ENCODE measurements at regions not wholly inside any gene's neighbourhood (a gene's known extent, or its start where the extent isn't known, plus 50 kb on each side); places are given as distances from the start of the nearest gene placed in this dataset.

GRCh38 chr5:82827651-82828050, 249.5 kb downstream of the TMEM167A start:
- Histone ChIP-seq H3K4me1 (ENCODE audit: control insufficient read depth, insufficient read depth, low read length) (no peaks in the 10 kb centered on the region), H3K9me3 (ENCODE audit: control insufficient read depth, insufficient read depth, low read length) (no peaks in the 10 kb centered on the region), H3K4me3 (ENCODE audit: low read length) (no peak overlapping the region), H3K36me3 (ENCODE audit: control insufficient read depth, insufficient read depth, low read length) (no peaks in the 10 kb centered on the region), H3K27me3 (ENCODE audit: control insufficient read depth, insufficient read depth, low read length) (no peaks in the 10 kb centered on the region), H3K27ac (ENCODE audit: low read length) (no peak overlapping the region)
- no peak for DNase-seq (ENCODE audit: low read depth, low spot score)
- no CpG with 5 or more reads among the region's 5 CpGs for WGBS (ENCODE audit: insufficient coverage, insufficient read length)

- Histone ChIP-seq H3K9me3 (ENCODE audit: control insufficient read depth, insufficient read depth, low read length) (no peaks in the 10 kb centered on the region), H3K4me3 (ENCODE audit: low read length) (no peak overlapping the region), H3K4me1 (ENCODE audit: control insufficient read depth, insufficient read depth, low read length) (no peaks in the 10 kb centered on the region), H3K27ac (ENCODE audit: low read length) (no peak overlapping the region), H3K36me3 (ENCODE audit: control insufficient read depth, insufficient read depth, low read length) (no peaks in the 10 kb centered on the region), H3K27me3 (ENCODE audit: control insufficient read depth, insufficient read depth, low read length) (no peaks in the 10 kb centered on the region)
- no CpG with 5 or more reads among the region's 4 CpGs for WGBS (ENCODE audit: insufficient coverage, insufficient read length)
- no peak for DNase-seq (ENCODE audit: low read depth, low spot score)
These were observed 254.6 kb downstream of the TMEM167A start for GRCh38 chr5:82822634-82822927.

GRCh38 chr5:82821846-82822633, 255.2 kb downstream of the TMEM167A start:
- no peak overlapping the region for H3K27ac ChIP-seq (ENCODE audit: low read length)
- H3K27me3 ChIP-seq (ENCODE audit: control insufficient read depth, insufficient read depth, low read length), result no peaks in the 10 kb centered on the region
- no peaks in the 10 kb centered on the region for H3K9me3 ChIP-seq (ENCODE audit: control insufficient read depth, insufficient read depth, low read length)
- no peaks in the 10 kb centered on the region for H3K4me1 ChIP-seq (ENCODE audit: control insufficient read depth, insufficient read depth, low read length)
- DNase-seq (ENCODE audit: low read depth, low spot score), result no peak
- WGBS (ENCODE audit: insufficient coverage, insufficient read length), result no CpG with 5 or more reads among the region's 3 CpGs
- no peaks in the 10 kb centered on the region for H3K36me3 ChIP-seq (ENCODE audit: control insufficient read depth, insufficient read depth, low read length)
- H3K4me3 ChIP-seq (ENCODE audit: low read length), result no peak overlapping the region

GRCh38 chr5:82820961-82821845, 256.0 kb downstream of the TMEM167A start:
- H3K36me3 ChIP-seq (ENCODE audit: control insufficient read depth, insufficient read depth, low read length), result no peaks in the 10 kb centered on the region
- H3K4me3 ChIP-seq (ENCODE audit: low read length), result no peak overlapping the region
- H3K4me1 ChIP-seq (ENCODE audit: control insufficient read depth, insufficient read depth, low read length), result no peaks in the 10 kb centered on the region
- no peak overlapping the region for H3K27ac ChIP-seq (ENCODE audit: low read length)
- H3K9me3 ChIP-seq (ENCODE audit: control insufficient read depth, insufficient read depth, low read length), result no peaks in the 10 kb centered on the region
- WGBS (ENCODE audit: insufficient coverage, insufficient read length), result no CpG with 5 or more reads among the region's 10 CpGs
- DNase-seq (ENCODE audit: low read depth, low spot score), result no peak
- no peaks in the 10 kb centered on the region for H3K27me3 ChIP-seq (ENCODE audit: control insufficient read depth, insufficient read depth, low read length)

- no peak overlapping the region for H3K27ac ChIP-seq (ENCODE audit: low read length)
- H3K4me1 ChIP-seq (ENCODE audit: control insufficient read depth, insufficient read depth, low read length), result no peaks in the 10 kb centered on the region
- no CpG with 5 or more reads among the region's 1 CpG for WGBS (ENCODE audit: insufficient coverage, insufficient read length)
- no peak for DNase-seq (ENCODE audit: low read depth, low spot score)
- H3K4me3 ChIP-seq (ENCODE audit: low read length), result no peak overlapping the region
- H3K36me3 ChIP-seq (ENCODE audit: control insufficient read depth, insufficient read depth, low read length), result no peaks in the 10 kb centered on the region
- H3K27me3 ChIP-seq (ENCODE audit: control insufficient read depth, insufficient read depth, low read length), result no peaks in the 10 kb centered on the region
- no peaks in the 10 kb centered on the region for H3K9me3 ChIP-seq (ENCODE audit: control insufficient read depth, insufficient read depth, low read length)
These were observed 257.0 kb downstream of the TMEM167A start for GRCh38 chr5:82820188-82820587.

- no peak for DNase-seq (ENCODE audit: low read depth, low spot score)
- Histone ChIP-seq H3K9me3 (ENCODE audit: control insufficient read depth, insufficient read depth, low read length) (no peaks in the 10 kb centered on the region), H3K4me3 (ENCODE audit: low read length) (no peak overlapping the region), H3K4me1 (ENCODE audit: control insufficient read depth, insufficient read depth, low read length) (no peaks in the 10 kb centered on the region), H3K36me3 (ENCODE audit: control insufficient read depth, insufficient read depth, low read length) (no peaks in the 10 kb centered on the region), H3K27ac (ENCODE audit: low read length) (no peak overlapping the region), H3K27me3 (ENCODE audit: control insufficient read depth, insufficient read depth, low read length) (no peaks in the 10 kb centered on the region)
- WGBS (ENCODE audit: insufficient coverage, insufficient read length), result no CpG with 5 or more reads among the region's 7 CpGs
These were observed 259.1 kb downstream of the TMEM167A start for GRCh38 chr5:82817897-82818676.

GRCh38 chr5:82816926-82817325, 260.3 kb downstream of the TMEM167A start:
- no peaks in the 10 kb centered on the region for H3K27me3 ChIP-seq (ENCODE audit: control insufficient read depth, insufficient read depth, low read length)
- H3K36me3 ChIP-seq (ENCODE audit: control insufficient read depth, insufficient read depth, low read length), result no peaks in the 10 kb centered on the region
- no CpG with 5 or more reads among the region's 5 CpGs for WGBS (ENCODE audit: insufficient coverage, insufficient read length)
- no peak for DNase-seq (ENCODE audit: low read depth, low spot score)
- H3K4me3 ChIP-seq (ENCODE audit: low read length), result no peak overlapping the region
- H3K9me3 ChIP-seq (ENCODE audit: control insufficient read depth, insufficient read depth, low read length), result no peaks in the 10 kb centered on the region
- no peak overlapping the region for H3K27ac ChIP-seq (ENCODE audit: low read length)
- no peaks in the 10 kb centered on the region for H3K4me1 ChIP-seq (ENCODE audit: control insufficient read depth, insufficient read depth, low read length)

- WGBS (ENCODE audit: insufficient coverage, insufficient read length), result no CpG with 5 or more reads among the region's 1 CpG
- Histone ChIP-seq H3K4me3 (ENCODE audit: low read length) (no peak overlapping the region), H3K9me3 (ENCODE audit: control insufficient read depth, insufficient read depth, low read length) (no peaks in the 10 kb centered on the region), H3K36me3 (ENCODE audit: control insufficient read depth, insufficient read depth, low read length) (no peaks in the 10 kb centered on the region), H3K4me1 (ENCODE audit: control insufficient read depth, insufficient read depth, low read length) (no peaks in the 10 kb centered on the region), H3K27ac (ENCODE audit: low read length) (no peak overlapping the region), H3K27me3 (ENCODE audit: control insufficient read depth, insufficient read depth, low read length) (no peaks in the 10 kb centered on the region)
- no peak for DNase-seq (ENCODE audit: low read depth, low spot score)
These were observed 261.3 kb downstream of the TMEM167A start for GRCh38 chr5:82815871-82816270.

- Histone ChIP-seq H3K27me3 (ENCODE audit: control insufficient read depth, insufficient read depth, low read length) (no peaks in the 10 kb centered on the region), H3K36me3 (ENCODE audit: control insufficient read depth, insufficient read depth, low read length) (no peaks in the 10 kb centered on the region), H3K4me3 (ENCODE audit: low read length) (no peak overlapping the region), H3K9me3 (ENCODE audit: control insufficient read depth, insufficient read depth, low read length) (no peaks in the 10 kb centered on the region; the same call in 1 of the 2 replicates), H3K4me1 (ENCODE audit: control insufficient read depth, insufficient read depth, low read length) (no peaks in the 10 kb centered on the region), H3K27ac (ENCODE audit: low read length) (no peak overlapping the region)
- no peak for DNase-seq (ENCODE audit: low read depth, low spot score)
- no CpG with 5 or more reads among the region's 4 CpGs for WGBS (ENCODE audit: insufficient coverage, insufficient read length)
These were observed 263.3 kb downstream of the TMEM167A start for GRCh38 chr5:82813861-82814260.

- Histone ChIP-seq H3K4me3 (ENCODE audit: low read length) (no peak overlapping the region), H3K9me3 (ENCODE audit: control insufficient read depth, insufficient read depth, low read length) (no peaks in the 10 kb centered on the region; the same call in 1 of the 2 replicates), H3K4me1 (ENCODE audit: control insufficient read depth, insufficient read depth, low read length) (no peaks in the 10 kb centered on the region), H3K36me3 (ENCODE audit: control insufficient read depth, insufficient read depth, low read length) (no peaks in the 10 kb centered on the region), H3K27me3 (ENCODE audit: control insufficient read depth, insufficient read depth, low read length) (no peaks in the 10 kb centered on the region), H3K27ac (ENCODE audit: low read length) (no peak overlapping the region)
- no peak for DNase-seq (ENCODE audit: low read depth, low spot score)
- no CpG with 5 or more reads among the region's 2 CpGs for WGBS (ENCODE audit: insufficient coverage, insufficient read length)
These were observed 264.6 kb downstream of the TMEM167A start for GRCh38 chr5:82812575-82812974.

Measured in iPS DF 6.9 (cell line).